ENCODE measurements at regions not wholly inside any gene's neighbourhood (a gene's known extent, or its start where the extent isn't known, plus 50 kb on each side); places are given as distances from the start of the nearest gene placed in this dataset.

GRCh38 chr9:73824671-73825070 lies 672.5 kb upstream of the RORB start:
- Histone ChIP-seq H3K79me2 (ENCODE audit: insufficient read depth, low read length) (no peaks in the 10 kb centered on the region), H2AFZ (ENCODE audit: low read length) (no peak overlapping the region), H3K9me3 (ENCODE audit: insufficient read depth, low read depth, low read length) (no peaks in the 10 kb centered on the region), H3K4me3 (ENCODE audit: low read length, poor library complexity, severe bottlenecking) (no peak overlapping the region), H4K20me1 (ENCODE audit: insufficient read depth, low read length, poor library complexity, severe bottlenecking) (no peaks in the 10 kb centered on the region), H3K4me1 (ENCODE audit: insufficient read depth, low read length, poor library complexity, severe bottlenecking) (no peaks in the 10 kb centered on the region), H3K27me3 (ENCODE audit: insufficient read depth, low read length, poor library complexity, severe bottlenecking) (no peaks in the 10 kb centered on the region), H3K9me2 (replicated peaks; ENCODE audit: low read depth, low read length) (no peaks in the 10 kb centered on the region), H3K36me3 (ENCODE audit: insufficient read depth, low read length) (no peaks in the 10 kb centered on the region), H3K4me2 (ENCODE audit: low read depth, low read length, poor library complexity, severe bottlenecking) (no peak overlapping the region), H3F3A (ENCODE audit: low read depth) (no peaks in the 10 kb centered on the region), H3K9ac (ENCODE audit: low read depth, low read length, poor library complexity, severe bottlenecking) (no peak overlapping the region)
- TF ChIP-seq EZH2phosphoT487 (IDR thresholded peaks at IDR 0.05; ENCODE audit: borderline replicate concordance) = no peak
- TF ChIP-seq, protein P1, sequence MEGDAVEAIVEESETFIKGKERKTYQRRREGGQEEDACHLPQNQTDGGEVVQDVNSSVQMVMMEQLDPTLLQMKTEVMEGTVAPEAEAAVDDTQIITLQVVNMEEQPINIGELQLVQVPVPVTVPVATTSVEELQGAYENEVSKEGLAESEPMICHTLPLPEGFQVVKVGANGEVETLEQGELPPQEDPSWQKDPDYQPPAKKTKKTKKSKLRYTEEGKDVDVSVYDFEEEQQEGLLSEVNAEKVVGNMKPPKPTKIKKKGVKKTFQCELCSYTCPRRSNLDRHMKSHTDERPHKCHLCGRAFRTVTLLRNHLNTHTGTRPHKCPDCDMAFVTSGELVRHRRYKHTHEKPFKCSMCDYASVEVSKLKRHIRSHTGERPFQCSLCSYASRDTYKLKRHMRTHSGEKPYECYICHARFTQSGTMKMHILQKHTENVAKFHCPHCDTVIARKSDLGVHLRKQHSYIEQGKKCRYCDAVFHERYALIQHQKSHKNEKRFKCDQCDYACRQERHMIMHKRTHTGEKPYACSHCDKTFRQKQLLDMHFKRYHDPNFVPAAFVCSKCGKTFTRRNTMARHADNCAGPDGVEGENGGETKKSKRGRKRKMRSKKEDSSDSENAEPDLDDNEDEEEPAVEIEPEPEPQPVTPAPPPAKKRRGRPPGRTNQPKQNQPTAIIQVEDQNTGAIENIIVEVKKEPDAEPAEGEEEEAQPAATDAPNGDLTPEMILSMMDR (conservative IDR thresholded peaks at IDR 0.05; ENCODE audit: low read length) = no peak

DNA sequence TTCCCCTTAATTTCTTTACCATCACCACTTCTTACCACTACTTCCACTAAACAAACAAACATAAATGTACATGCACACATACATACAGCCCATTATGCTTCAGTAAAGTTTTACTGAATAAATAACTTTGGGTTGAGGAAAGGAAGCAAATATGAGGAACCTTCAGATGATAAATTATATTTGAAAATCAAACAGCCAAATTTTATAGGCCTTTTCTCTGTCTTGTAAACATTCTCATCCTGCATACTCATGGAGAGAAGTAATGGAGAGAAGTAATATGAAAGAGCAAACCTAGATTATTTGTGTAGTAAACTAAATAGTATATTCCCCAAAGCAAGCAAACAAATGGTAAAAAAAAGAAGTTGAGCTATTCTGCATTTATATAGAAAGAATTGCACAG lies 658.3 kb upstream of the RORB start:
- no peaks in the 10 kb centered on the region for H3F3A ChIP-seq (ENCODE audit: low read depth)
- TF ChIP-seq, protein P1 (conservative IDR thresholded peaks at IDR 0.05; ENCODE audit: low read length) = no peak
- no peak for TF ChIP-seq EZH2phosphoT487 (IDR thresholded peaks at IDR 0.05; ENCODE audit: borderline replicate concordance)
- no peak overlapping the region for H3K9ac ChIP-seq (ENCODE audit: low read depth, low read length, poor library complexity, severe bottlenecking)
- H3K79me2 ChIP-seq (ENCODE audit: insufficient read depth, low read length) = no peaks in the 10 kb centered on the region
- no peak overlapping the region for H3K4me3 ChIP-seq (ENCODE audit: low read length, poor library complexity, severe bottlenecking)
- no peaks in the 10 kb centered on the region for H3K4me1 ChIP-seq (ENCODE audit: insufficient read depth, low read length, poor library complexity, severe bottlenecking)
- no peaks in the 10 kb centered on the region for H3K9me3 ChIP-seq (ENCODE audit: insufficient read depth, low read depth, low read length)
- no peak overlapping the region for H3K4me2 ChIP-seq (ENCODE audit: low read depth, low read length, poor library complexity, severe bottlenecking)
- H4K20me1 ChIP-seq (ENCODE audit: insufficient read depth, low read length, poor library complexity, severe bottlenecking) = no peaks in the 10 kb centered on the region
- no peaks in the 10 kb centered on the region for H3K36me3 ChIP-seq (ENCODE audit: insufficient read depth, low read length)
- H3K9me2 ChIP-seq (replicated peaks; ENCODE audit: low read depth, low read length) = no peaks in the 10 kb centered on the region
- H2AFZ ChIP-seq (ENCODE audit: low read length) = no peak overlapping the region
- H3K27me3 ChIP-seq (ENCODE audit: insufficient read depth, low read length, poor library complexity, severe bottlenecking) = no peaks in the 10 kb centered on the region

DNA sequence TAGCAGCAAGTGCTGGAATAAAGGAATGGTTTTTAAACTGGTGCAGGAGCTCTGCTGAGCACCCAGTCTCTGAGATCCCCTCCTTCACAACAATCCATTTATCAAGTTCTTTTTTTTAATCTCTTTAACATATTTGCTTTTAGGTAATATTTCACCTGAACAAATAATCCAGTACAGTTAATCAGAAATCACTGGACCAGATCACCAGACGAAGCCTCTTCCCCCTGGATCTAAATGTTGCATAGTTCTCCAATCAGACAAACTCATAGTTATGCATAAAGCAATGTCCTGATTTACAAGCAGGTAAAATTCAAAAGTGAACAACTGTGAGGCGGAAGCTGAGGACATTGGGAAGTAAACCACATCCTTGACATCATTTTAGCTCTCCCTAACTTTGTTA lies 657.7 kb upstream of the RORB start:
- H3K36me3 ChIP-seq (ENCODE audit: insufficient read depth, low read length) = no peaks in the 10 kb centered on the region
- H3K4me2 ChIP-seq (ENCODE audit: low read depth, low read length, poor library complexity, severe bottlenecking) = no peak overlapping the region
- H4K20me1 ChIP-seq (ENCODE audit: insufficient read depth, low read length, poor library complexity, severe bottlenecking) = no peaks in the 10 kb centered on the region
- H3K9ac ChIP-seq (ENCODE audit: low read depth, low read length, poor library complexity, severe bottlenecking) = no peak overlapping the region
- no peaks in the 10 kb centered on the region for H3F3A ChIP-seq (ENCODE audit: low read depth)
- H3K4me1 ChIP-seq (ENCODE audit: insufficient read depth, low read length, poor library complexity, severe bottlenecking) = no peaks in the 10 kb centered on the region
- no peaks in the 10 kb centered on the region for H3K9me2 ChIP-seq (replicated peaks; ENCODE audit: low read depth, low read length)
- H3K27me3 ChIP-seq (ENCODE audit: insufficient read depth, low read length, poor library complexity, severe bottlenecking) = no peaks in the 10 kb centered on the region
- no peak overlapping the region for H2AFZ ChIP-seq (ENCODE audit: low read length)
- no peak overlapping the region for H3K4me3 ChIP-seq (ENCODE audit: low read length, poor library complexity, severe bottlenecking)
- H3K9me3 ChIP-seq (ENCODE audit: insufficient read depth, low read depth, low read length) = no peaks in the 10 kb centered on the region
- TF ChIP-seq, protein P1 (conservative IDR thresholded peaks at IDR 0.05; ENCODE audit: low read length) = no peak
- no peak for TF ChIP-seq EZH2phosphoT487 (IDR thresholded peaks at IDR 0.05; ENCODE audit: borderline replicate concordance)
- H3K79me2 ChIP-seq (ENCODE audit: insufficient read depth, low read length) = no peaks in the 10 kb centered on the region

All from Loucy (cell line).